GM12878 (cell line): ENCODE measurements at regions not wholly inside any gene's neighbourhood (a gene's known extent, or its start where the extent isn't known, plus 50 kb on each side); places are given as distances from the start of the nearest gene placed in this dataset.

Source experiments
- ATAC-seq: fragments of 200-7000 bp; cut with Tn5 transposase; 3 replicates; pipeline ENCODE4 v1.9.1; 2020; ENCODE audit warnings: mild to moderate bottlenecking, moderate library complexity
- BruUV-seq: library from RNA; stranded (reverse); fragments of 400-500 nt; replicated peaks from 2 replicates; lab custom pipeline; 2021; lab: Mats Ljungman, UMichigan
- CTCF ChIA-PET: fragments of 300-600 bp; sonication (Branson Sonifier 250); formaldehyde crosslinking; extraction: SDS; loops from one replicate; lab custom pipeline; 2021; ENCODE audit warnings: inconsistent platforms; lab: Yijun Ruan, JAX
- POLR2A ChIA-PET: fragments of 350-600 bp; formaldehyde crosslinking; extraction: SDS; loops from one replicate; lab custom pipeline; 2021; ENCODE audit warnings: inconsistent platforms; lab: Charles Lee
- RAD21 ChIA-PET: fragments of 300-600 bp; sonication (Branson Sonifier 250); formaldehyde crosslinking; loops from one replicate; lab custom pipeline; 2023; ENCODE audit warnings: antibody characterized with exemption; ENCODE audit not compliant: unreplicated experiment; lab: Charles Lee
- SMC1A ChIA-PET: fragments of 300-600 bp; sonication (Branson Sonifier 250); formaldehyde crosslinking; loops from one replicate; lab custom pipeline; 2023; ENCODE audit not compliant: unreplicated experiment, uncharacterized antibody; lab: Charles Lee
- DNase-seq: peaks from one replicate; pipeline ENCODE4 v3.0.0-alpha.2; 2011; ENCODE audit warnings: low read depth, low spot score
- FAIRE-seq: peaks from 3 replicates; lab custom pipeline; 2011; peaks lifted over from hg19 to GRCh38; lab: Jason Lieb, UNC
- H2AFZ ChIP-seq: 2 replicates; pipeline ENCODE4 v1.6.0; 2011; ENCODE audit warnings: low read depth, low read length, control low read depth; ENCODE audit not compliant: control insufficient read depth
- H3K27ac ChIP-seq: 2 replicates; pipeline ENCODE4 v1.5.1; 2011; ENCODE audit warnings: control low read depth; ENCODE audit not compliant: control insufficient read depth, insufficient read depth
- H3K27me3 ChIP-seq, 2 experiments: replicated peaks in 1 of 2; 2 replicates each; pipeline versions ENCODE4 v1.6.0 to v1.6.1; 2011; ENCODE audit warnings: low read length in 1 of 2; ENCODE audit not compliant: control insufficient read depth in 2 of 2, insufficient read depth in 2 of 2
- H3K36me3 ChIP-seq, 2 experiments: 2 replicates each; pipeline ENCODE4 v1.5.1; 2011; ENCODE audit warnings: low read length in 1 of 2; ENCODE audit not compliant: control insufficient read depth in 2 of 2, insufficient read depth in 2 of 2
- H3K4me1 ChIP-seq: 2 replicates; pipeline ENCODE4 v1.6.1; 2011; ENCODE audit warnings: mild to moderate bottlenecking, low read length, moderate library complexity, mixed read lengths; ENCODE audit not compliant: control insufficient read depth, insufficient read depth
- H3K4me2 ChIP-seq: 2 replicates; pipeline ENCODE4 v1.6.0; 2011; ENCODE audit warnings: control low read depth; ENCODE audit not compliant: control insufficient read depth, insufficient read depth
- H3K4me3 ChIP-seq: fragments of 200-600 bp; sonication (generic); 2 replicates; pipeline ENCODE4 v1.5.1; 2016
- H3K79me2 ChIP-seq: 2 replicates; pipeline ENCODE4 v1.6.0; 2011; ENCODE audit warnings: low read length; ENCODE audit not compliant: control insufficient read depth, insufficient read depth
- H3K9ac ChIP-seq: 2 replicates; pipeline ENCODE4 v1.8.0; 2011; ENCODE audit warnings: low read length, control low read depth, mixed read lengths; ENCODE audit not compliant: control insufficient read depth, insufficient read depth
- H3K9me3 ChIP-seq: replicated peaks from 3 replicates; pipeline ENCODE4 v1.5.1; 2011; ENCODE audit warnings: mild to moderate bottlenecking, low read length; ENCODE audit not compliant: control insufficient read depth, insufficient read depth
- H4K20me1 ChIP-seq: 2 replicates; pipeline ENCODE4 v1.6.0; 2011; ENCODE audit not compliant: control insufficient read depth, insufficient read depth
- BHLHE40 ChIP-seq, 2 experiments: fragments of 450-650 bp in 1 of 2; IDR thresholded peaks; 2 replicates each; pipeline ENCODE4 v1.6.1; 2011 to 2017; ENCODE audit warnings: low read depth in 2 of 2, borderline replicate concordance in 1 of 2, improper control_type of control experiment in 1 of 2, low read length in 1 of 2, mild to moderate bottlenecking in 1 of 2
- CREM ChIP-seq: IDR thresholded peaks from 2 replicates; pipeline ENCODE4 v1.6.1; 2014; ENCODE audit warnings: antibody characterized with exemption, low read depth
- E4F1 ChIP-seq: fragments of 450-650 bp; IDR thresholded peaks from 2 replicates; pipeline ENCODE4 v1.6.1; 2018; ENCODE audit warnings: borderline replicate concordance, mild to moderate bottlenecking; ENCODE audit not compliant: partially characterized antibody
- FOXM1 ChIP-seq: IDR thresholded peaks from 2 replicates; pipeline ENCODE4 v1.6.1; 2012; ENCODE audit warnings: low read depth, mild to moderate bottlenecking, inconsistent platforms, low read length, moderate library complexity
- IKZF1 ChIP-seq: fragments of 450-650 bp; conservative IDR thresholded peaks from 2 replicates; pipeline ENCODE4 v1.6.1; 2017; ENCODE audit warnings: antibody characterized with exemption, mild to moderate bottlenecking
- NKRF ChIP-seq: fragments of 450-650 bp; conservative IDR thresholded peaks from 2 replicates; pipeline ENCODE4 v1.6.1; 2017; ENCODE audit warnings: mild to moderate bottlenecking, moderate library complexity
- SIX5 ChIP-seq: IDR thresholded peaks from 2 replicates; pipeline ENCODE4 v1.6.1; 2011; ENCODE audit warnings: mild to moderate bottlenecking, low read depth, low read length, moderate library complexity; ENCODE audit not compliant: severe bottlenecking
- WRNIP1 ChIP-seq: IDR thresholded peaks from 2 replicates; pipeline ENCODE4 v1.6.1; 2011; ENCODE audit warnings: low read depth, low read length, improper control_type of control experiment, borderline replicate concordance
- YBX1 ChIP-seq: fragments of 450-650 bp; IDR thresholded peaks from 2 replicates; pipeline ENCODE4 v1.6.1; 2016; ENCODE audit warnings: antibody characterized with exemption
- ZBTB33 ChIP-seq: fragments of 450-650 bp; IDR thresholded peaks from 2 replicates; pipeline ENCODE4 v1.6.1; 2017; ENCODE audit warnings: mild to moderate bottlenecking
- ZBTB40 ChIP-seq: fragments of 450-650 bp; IDR thresholded peaks from 2 replicates; pipeline ENCODE4 v1.6.1; 2016; ENCODE audit warnings: mild to moderate bottlenecking, moderate library complexity, borderline replicate concordance
- WGBS: methylation state at CpG from one replicate; pipeline ENCODE4 v1.1.6; 2016; ENCODE audit warnings: low lambda C conversion rate; ENCODE audit not compliant: insufficient replicate concordance, insufficient coverage; ENCODE audit errors: missing lambda C conversion rate; 5-methylcytosine and 5-hydroxymethylcytosine counted together
- in situ Hi-C: fragments of 300-500 bp; cut with MboI; formaldehyde crosslinking; loops from 9 replicates; pipeline ENCODE4 v1.14.3; 2018; ENCODE audit warnings: mixed read lengths
- intact Hi-C: fragments of 100-400 bp; cut with micrococcal nuclease; formaldehyde crosslinking; loops from one replicate; pipeline ENCODE4 v1.14.2; 2022; ENCODE audit not compliant: unreplicated experiment

- no peak for TF ChIP-seq BHLHE40 (IDR thresholded peaks at IDR 0.05; ENCODE audit: borderline replicate concordance in 1 of 2, low read depth in 2 of 2, low read length in 1 of 2)
Measured at GRCh38 chr6:137977206-137977605, 110.1 kb downstream of the TNFAIP3 start (continued).

GRCh38 chr6:137977814-137978213, 110.8 kb downstream of the TNFAIP3 start:
- H3K79me2 ChIP-seq, result no peaks in the 10 kb centered on the region
- intact Hi-C loops, result loop anchor here (5.0 kb wide), 1 partner anchor 316 kb away; no protein-coding TSS in a partner anchor
- peaks cover 34% of the 10 kb centered on the region for H3K4me1 ChIP-seq
- H3K27me3 ChIP-seq, result no peaks in the 10 kb centered on the region
- ChIA-PET CTCF (interaction anchor here (3.2 to 9.5 kb wide), 4 partner anchors 26 to 272 kb away, joined by 59 to 161 read pairs (median 115); partner anchors contain the start of gene TNFAIP3), POLR2A (interaction anchor here (1.4 kb wide), 1 partner anchor 27 kb away, joined by 4 read pairs; no protein-coding TSS in a partner anchor), RAD21 (interaction anchor here (0.8 to 4.5 kb wide), 4 partner anchors 28 to 319 kb away, joined by 3 to 19 read pairs (median 4); no protein-coding TSS in a partner anchor), SMC1A (interaction anchor here (0.9 to 5.6 kb wide), 10 partner anchors 9 to 273 kb away, joined by 3 to 57 read pairs (median 4); no protein-coding TSS in a partner anchor)
- H3K4me2 ChIP-seq, result no peak overlapping the region
- no peak overlapping the region for H3K27ac ChIP-seq
- H3K9me3 ChIP-seq, result no peaks in the 10 kb centered on the region; the same call in 2 of the 3 replicates
- DNase-seq (no peak), FAIRE-seq (no peak), ATAC-seq (no peak)
- no peaks in the 10 kb centered on the region for H3K36me3 ChIP-seq
- H3K9ac ChIP-seq, result no peak overlapping the region
- WGBS, result 82% methylated on average over 3 of the region's 3 CpGs
- H3K4me3 ChIP-seq, result no peak overlapping the region
- H4K20me1 ChIP-seq, result no peaks in the 10 kb centered on the region
- no peak overlapping the region for H2AFZ ChIP-seq
- BruUV-seq, result no TSS peak
- in situ Hi-C loops, result no loop called here
- no peak for TF ChIP-seq ZBTB33
- no peak for TF ChIP-seq SIX5
- no peak for TF ChIP-seq E4F1
- TF ChIP-seq WRNIP1, result no peak
- no peak for TF ChIP-seq FOXM1
- no peak for TF ChIP-seq YBX1
- no peak for TF ChIP-seq NKRF
- no peak for TF ChIP-seq ZBTB40
- TF ChIP-seq CREM, result no peak
- no peak for TF ChIP-seq IKZF1
